ENCODE measurements at regions not wholly inside any gene's neighbourhood (a gene's known extent, or its start where the extent isn't known, plus 50 kb on each side); places are given as distances from the start of the nearest gene placed in this dataset.

GRCh38 chr4:13088726-13089658 is 395.1 kb downstream of the RAB28 start:
- no peak for TF ChIP-seq CTCF (IDR thresholded peaks at IDR 0.05)
- no peak for TF ChIP-seq POLR2A (IDR thresholded peaks at IDR 0.05)

Data from right lobe of liver (tissue), 4 donors.